ENCODE measurements at regions not wholly inside any gene's neighbourhood (a gene's known extent, or its start where the extent isn't known, plus 50 kb on each side); places are given as distances from the start of the nearest gene placed in this dataset.

- CTCF ChIA-PET = no interaction called here
Observed at GRCh38 chr11:98029832-98030231, 990.9 kb upstream of the CNTN5 start.

More at GRCh38 chr11:98029832-98030231, 990.9 kb upstream of the CNTN5 start:
- H3K9me3 ChIP-seq (replicated peaks; ENCODE audit: control insufficient read depth, insufficient read depth, low read length) = no peaks in the 10 kb centered on the region
- DNase-seq (ENCODE audit: low read depth, low spot score) = no peak
- H3K79me2 ChIP-seq (ENCODE audit: control insufficient read depth, insufficient read depth, low read length) = no peaks in the 10 kb centered on the region
- H3K9me1 ChIP-seq (replicated peaks; ENCODE audit: control insufficient read depth, extremely low read depth, insufficient read depth, low read length) = no peaks in the 10 kb centered on the region
- H2AFZ ChIP-seq (ENCODE audit: low read depth, low read length) = no peak overlapping the region
- no peak for FAIRE-seq
- no peaks in the 10 kb centered on the region for H3K36me3 ChIP-seq (ENCODE audit: control insufficient read depth in 2 of 2, extremely low read depth in 1 of 2, insufficient read depth in 2 of 2, low read length in 2 of 2)
- dilution Hi-C loops (cut with MboI; ENCODE audit: extremely low pct_ligation_motif_present, low sequenced_read_pairs) (no loop called here), intact Hi-C loops (cut with micrococcal nuclease) (no loop called here)
- no TSS peak for BruUV-seq (replicated peaks)
- H3K4me3 ChIP-seq (replicated peaks in 1 of 3; ENCODE audit: insufficient read depth in 1 of 3, low read depth in 1 of 3, low read length in 3 of 3) = no peak overlapping the region
- no peaks in the 10 kb centered on the region for H4K20me1 ChIP-seq (replicated peaks; ENCODE audit: control insufficient read depth, extremely low read depth, insufficient read depth, low read length)
- TF ChIP-seq JUN (IDR thresholded peaks at IDR 0.05; ENCODE audit: borderline replicate concordance, insufficient read depth, insufficient read length, low read depth) (no peak), EZH2 (IDR thresholded peaks at IDR 0.05; ENCODE audit: borderline replicate concordance, low read depth, low read length, severe bottlenecking) (no peak), GATA2 (IDR thresholded peaks at IDR 0.05; ENCODE audit: insufficient read depth, insufficient read length, low read depth, low read length) (no peak), POLR2AphosphoS5 (IDR thresholded peaks at IDR 0.05; ENCODE audit: insufficient read depth, low read depth, low read length) (no peak), POLR2A (IDR thresholded peaks at IDR 0.05; ENCODE audit: low read depth, low read length) (no peak), MYC (IDR thresholded peaks at IDR 0.05; ENCODE audit: low read depth, low read length) (no peak), FOS (IDR thresholded peaks at IDR 0.05; ENCODE audit: borderline replicate concordance, insufficient read depth, low read length) (no peak)
- TF ChIP-seq, protein P1, sequence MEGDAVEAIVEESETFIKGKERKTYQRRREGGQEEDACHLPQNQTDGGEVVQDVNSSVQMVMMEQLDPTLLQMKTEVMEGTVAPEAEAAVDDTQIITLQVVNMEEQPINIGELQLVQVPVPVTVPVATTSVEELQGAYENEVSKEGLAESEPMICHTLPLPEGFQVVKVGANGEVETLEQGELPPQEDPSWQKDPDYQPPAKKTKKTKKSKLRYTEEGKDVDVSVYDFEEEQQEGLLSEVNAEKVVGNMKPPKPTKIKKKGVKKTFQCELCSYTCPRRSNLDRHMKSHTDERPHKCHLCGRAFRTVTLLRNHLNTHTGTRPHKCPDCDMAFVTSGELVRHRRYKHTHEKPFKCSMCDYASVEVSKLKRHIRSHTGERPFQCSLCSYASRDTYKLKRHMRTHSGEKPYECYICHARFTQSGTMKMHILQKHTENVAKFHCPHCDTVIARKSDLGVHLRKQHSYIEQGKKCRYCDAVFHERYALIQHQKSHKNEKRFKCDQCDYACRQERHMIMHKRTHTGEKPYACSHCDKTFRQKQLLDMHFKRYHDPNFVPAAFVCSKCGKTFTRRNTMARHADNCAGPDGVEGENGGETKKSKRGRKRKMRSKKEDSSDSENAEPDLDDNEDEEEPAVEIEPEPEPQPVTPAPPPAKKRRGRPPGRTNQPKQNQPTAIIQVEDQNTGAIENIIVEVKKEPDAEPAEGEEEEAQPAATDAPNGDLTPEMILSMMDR (IDR thresholded peaks at IDR 0.05; ENCODE audit: extremely low read depth in 1 of 2, insufficient read depth in 1 of 2, low read depth in 1 of 2, low read length in 2 of 2) = no peak
- TF ChIP-seq, protein P2, sequence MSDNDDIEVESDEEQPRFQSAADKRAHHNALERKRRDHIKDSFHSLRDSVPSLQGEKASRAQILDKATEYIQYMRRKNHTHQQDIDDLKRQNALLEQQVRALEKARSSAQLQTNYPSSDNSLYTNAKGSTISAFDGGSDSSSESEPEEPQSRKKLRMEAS (IDR thresholded peaks at IDR 0.05; ENCODE audit: insufficient read depth, insufficient read length) = no peak
- no peak overlapping the region for H3K9ac ChIP-seq (replicated peaks; ENCODE audit: extremely low read depth, insufficient read depth, low read length)
- H3K27me3 ChIP-seq (ENCODE audit: control insufficient read depth in 2 of 2, insufficient read depth in 2 of 2, low read length in 2 of 2) = no peaks in the 10 kb centered on the region
- no peaks in the 10 kb centered on the region for H3K4me1 ChIP-seq (ENCODE audit: control insufficient read depth, extremely low read depth, insufficient read depth, low read length)
- no peak overlapping the region for H3K4me2 ChIP-seq (ENCODE audit: insufficient read depth, low read length)
- POLR2A ChIA-PET = no interaction called here
- no peak overlapping the region for H3K27ac ChIP-seq (ENCODE audit: insufficient read depth, low read depth, low read length)

Measured in endothelial cell of umbilical vein (primary cell).